IMR-90 (cell line): ENCODE measurements at regions not wholly inside any gene's neighbourhood (a gene's known extent, or its start where the extent isn't known, plus 50 kb on each side); places are given as distances from the start of the nearest gene placed in this dataset.

Experiments used
- ATAC-seq: fragments of 200-7000 bp; cut with Tn5 transposase; 2 replicates; pipeline ENCODE4 v1.9.1; 2020; ENCODE audit warnings: low read depth, mild to moderate bottlenecking, moderate library complexity
- BruUV-seq: library from RNA; stranded (reverse); fragments of 400-500 nt; replicated peaks from 2 replicates; lab custom pipeline; 2021; lab: Mats Ljungman, UMichigan
- CTCF ChIA-PET: fragments of 300-600 bp; formaldehyde crosslinking; extraction: SDS; loops from one replicate; lab custom pipeline; 2021; ENCODE audit warnings: antibody characterized with exemption; lab: Yijun Ruan, JAX
- POLR2A ChIA-PET: fragments of 300-600 bp; sonication (Branson Sonifier 250); formaldehyde crosslinking; loops from one replicate; lab custom pipeline; 2022; ENCODE audit warnings: antibody characterized with exemption; ENCODE audit not compliant: unreplicated experiment; lab: Charles Lee
- DNase-seq: peaks from one replicate; pipeline ENCODE4 v3.0.0; 2013
- H2AFZ ChIP-seq: replicated peaks from 2 replicates; pipeline ENCODE3; 2013; ENCODE audit warnings: low read length, mild to moderate bottlenecking; ENCODE audit not compliant: poor library complexity
- H2AK5ac ChIP-seq: 2 replicates; pipeline ENCODE4 v1.6.1; 2013; ENCODE audit warnings: low read depth, low read length, inconsistent platforms
- H2AK9ac ChIP-seq: replicated peaks from 2 replicates; pipeline ENCODE3; 2013; ENCODE audit warnings: mild to moderate bottlenecking, low read depth, low read length, moderate library complexity; ENCODE audit not compliant: poor library complexity
- H2BK120ac ChIP-seq: 2 replicates; pipeline ENCODE4 v1.6.1; 2013; ENCODE audit warnings: low read depth, low read length, inconsistent platforms
- H2BK15ac ChIP-seq: 3 replicates; pipeline ENCODE4 v1.6.1; 2013; ENCODE audit warnings: low read depth, low read length, inconsistent platforms
- H2BK20ac ChIP-seq: 2 replicates; pipeline ENCODE4 v1.6.1; 2013; ENCODE audit warnings: low read depth, mild to moderate bottlenecking, inconsistent platforms, low read length, moderate library complexity
- H2BK5ac ChIP-seq: 2 replicates; pipeline ENCODE4 v1.6.1; 2013; ENCODE audit warnings: mild to moderate bottlenecking, low read depth, low read length, inconsistent platforms; ENCODE audit not compliant: poor library complexity, severe bottlenecking
- H3K14ac ChIP-seq: replicated peaks from 2 replicates; pipeline ENCODE4 v1.6.1; 2013; ENCODE audit warnings: low read depth, low read length, inconsistent platforms
- H3K18ac ChIP-seq: 2 replicates; pipeline ENCODE4 v1.6.1; 2013; ENCODE audit warnings: low read depth, low read length, control low read depth
- H3K23ac ChIP-seq: 2 replicates; pipeline ENCODE4 v1.6.1; 2013; ENCODE audit warnings: low read depth, low read length, inconsistent platforms
- H3K27ac ChIP-seq: 2 replicates; pipeline ENCODE4 v1.5.1; 2013; ENCODE audit warnings: mild to moderate bottlenecking, control low read depth, low read length; ENCODE audit not compliant: insufficient read depth
- H3K27me3 ChIP-seq: 2 replicates; pipeline ENCODE4 v1.6.1; 2013; ENCODE audit warnings: low read length; ENCODE audit not compliant: control insufficient read depth, insufficient read depth
- H3K36me3 ChIP-seq: 2 replicates; pipeline ENCODE4 v1.6.1; 2013; ENCODE audit warnings: low read length, mixed read lengths; ENCODE audit not compliant: control insufficient read depth, insufficient read depth
- H3K4ac ChIP-seq: 2 replicates; pipeline ENCODE4 v1.6.1; 2013; ENCODE audit warnings: low read depth, low read length, inconsistent platforms
- H3K4me1 ChIP-seq: 2 replicates; pipeline ENCODE4 v1.6.1; 2013; ENCODE audit warnings: low read length, mixed read lengths; ENCODE audit not compliant: control insufficient read depth, insufficient read depth
- H3K4me2 ChIP-seq: 2 replicates; pipeline ENCODE4 v1.6.1; 2013; ENCODE audit warnings: low read depth, mild to moderate bottlenecking, control low read depth, low read length, moderate library complexity
- H3K4me3 ChIP-seq: 2 replicates; pipeline ENCODE4 v1.5.1; 2013; ENCODE audit warnings: low read depth, mild to moderate bottlenecking, control low read depth, low read length, moderate library complexity; ENCODE audit not compliant: insufficient read depth
- H3K56ac ChIP-seq: 2 replicates; pipeline ENCODE4 v1.6.1; 2013; ENCODE audit warnings: low read length, inconsistent platforms; ENCODE audit not compliant: insufficient read depth; ENCODE audit errors: extremely low read depth
- H3K79me1 ChIP-seq, 2 experiments: 2 replicates each; pipeline ENCODE4 v1.6.1; 2013; ENCODE audit warnings: low read length in 2 of 2, inconsistent platforms in 1 of 2, low read depth in 1 of 2
- H3K9ac ChIP-seq: 2 replicates; pipeline ENCODE4 v1.6.1; 2013; ENCODE audit warnings: low read depth, low read length, control low read depth
- H3K9me1 ChIP-seq: 2 replicates; pipeline ENCODE4 v1.6.1; 2013; ENCODE audit warnings: low read length, inconsistent platforms; ENCODE audit not compliant: insufficient read depth
- H3K9me3 ChIP-seq: 2 replicates; pipeline ENCODE4 v1.6.1; 2013; ENCODE audit warnings: low read length; ENCODE audit not compliant: control insufficient read depth, insufficient read depth
- H4K20me1 ChIP-seq: 2 replicates; pipeline ENCODE4 v1.6.1; 2013; ENCODE audit warnings: low read length, inconsistent platforms; ENCODE audit not compliant: insufficient read depth
- H4K5ac ChIP-seq: 2 replicates; pipeline ENCODE4 v1.6.1; 2013; ENCODE audit warnings: mild to moderate bottlenecking, low read depth, low read length, control low read depth
- H4K8ac ChIP-seq, 2 experiments: 2 replicates each; pipeline ENCODE4 v1.6.1; 2013; ENCODE audit warnings: low read depth in 2 of 2, low read length in 2 of 2, control low read depth in 1 of 2, inconsistent platforms in 1 of 2
- H4K91ac ChIP-seq: 2 replicates; pipeline ENCODE4 v1.6.1; 2013; ENCODE audit warnings: low read depth, low read length, inconsistent platforms; ENCODE audit not compliant: insufficient read depth
- BHLHE40 ChIP-seq: fragments of 150-350 bp; IDR thresholded peaks from 2 replicates; pipeline ENCODE4 v1.6.1; 2016; ENCODE audit warnings: mild to moderate bottlenecking, low read depth, low read length
- CEBPB ChIP-seq: IDR thresholded peaks from 2 replicates; pipeline ENCODE4 v1.6.1; 2012; ENCODE audit warnings: low read depth, low read length, improper control_type of control experiment
- CHD1 ChIP-seq: IDR thresholded peaks from 2 replicates; pipeline ENCODE4 v1.6.1; 2012; ENCODE audit warnings: low read depth, low read length, improper control_type of control experiment
- FOS ChIP-seq: fragments of 150-350 bp; IDR thresholded peaks from 2 replicates; pipeline ENCODE4 v1.6.1; 2016; ENCODE audit warnings: low read depth, low read length
- MAFK ChIP-seq: IDR thresholded peaks from 2 replicates; pipeline ENCODE4 v1.6.1; 2012; ENCODE audit warnings: low read depth, low read length, improper control_type of control experiment
- MAZ ChIP-seq: IDR thresholded peaks from 2 replicates; pipeline ENCODE4 v1.6.1; 2012; ENCODE audit warnings: low read depth, mild to moderate bottlenecking, low read length, improper control_type of control experiment, moderate library complexity, borderline replicate concordance
- MXI1 ChIP-seq: IDR thresholded peaks from 2 replicates; pipeline ENCODE4 v1.6.1; 2012; ENCODE audit warnings: low read depth, mild to moderate bottlenecking, low read length, moderate library complexity, borderline replicate concordance
- NFE2L2 ChIP-seq: fragments of 150-350 bp; IDR thresholded peaks from 2 replicates; pipeline ENCODE4 v1.6.1; 2016; ENCODE audit warnings: low read depth, mild to moderate bottlenecking, low read length
- POLR2A ChIP-seq: IDR thresholded peaks from 2 replicates; pipeline ENCODE4 v1.6.1; 2012; ENCODE audit warnings: mild to moderate bottlenecking, low read depth, low read length
- RAD21 ChIP-seq: IDR thresholded peaks from 2 replicates; pipeline ENCODE4 v1.6.1; 2012; ENCODE audit warnings: low read length, improper control_type of control experiment
- RCOR1 ChIP-seq: IDR thresholded peaks from 2 replicates; pipeline ENCODE4 v1.6.1; 2012; ENCODE audit warnings: mild to moderate bottlenecking, low read length, improper control_type of control experiment; ENCODE audit not compliant: insufficient replicate concordance
- RFX5 ChIP-seq: IDR thresholded peaks from 2 replicates; pipeline ENCODE4 v1.8.0; 2012; ENCODE audit warnings: low read depth, mild to moderate bottlenecking, low read length, moderate library complexity
- SMC3 ChIP-seq: fragments of 150-350 bp; IDR thresholded peaks from 2 replicates; pipeline ENCODE4 v1.6.1; 2016; ENCODE audit warnings: low read depth, mild to moderate bottlenecking, antibody characterized with exemption, low read length, moderate library complexity
- WGBS, 2 experiments: methylation state at CpG; one replicate each; pipeline versions ENCODE4 v1.1.5 to v1.1.7; 2013; ENCODE audit warnings: missing lambda C conversion rate in 2 of 2; ENCODE audit not compliant: insufficient read length in 1 of 2; ENCODE audit errors: extremely low coverage in 2 of 2; 5-methylcytosine and 5-hydroxymethylcytosine counted together
- dilution Hi-C: fragments of 300-500 bp; cut with HindIII; formaldehyde crosslinking; loops from one replicate; pipeline ENCODE4 v1.14.3; 2018; ENCODE audit warnings: low sequenced_read_pairs; ENCODE audit not compliant: unreplicated experiment
- in situ Hi-C: fragments of 300-500 bp; cut with MboI; formaldehyde crosslinking; loops from 3 replicates; pipeline ENCODE4 v1.14.3; 2019; ENCODE audit warnings: low sequenced_read_pairs, inconsistent platforms, mixed read lengths
- intact Hi-C: fragments of 100-400 bp; cut with micrococcal nuclease; formaldehyde crosslinking; loops from 2 replicates; pipeline ENCODE4 v1.10.0; 2022
- TF ChIP-seq, protein P1 (sequence below): fragments of 150-350 bp; IDR thresholded peaks from 2 replicates; pipeline ENCODE4 v1.6.1; 2017; ENCODE audit warnings: mild to moderate bottlenecking, antibody characterized with exemption, low read length, low read depth
- TF ChIP-seq, protein P2 (sequence below): conservative IDR thresholded peaks from 2 replicates; pipeline ENCODE4 v1.5.1; 2012; ENCODE audit warnings: mild to moderate bottlenecking, low read depth, low read length, improper control_type of control experiment
- TF ChIP-seq, protein P3 (sequence below): fragments of 150-350 bp; IDR thresholded peaks from 2 replicates; pipeline ENCODE4 v1.6.1; 2016; ENCODE audit warnings: low read depth, mild to moderate bottlenecking, low read length, moderate library complexity, borderline replicate concordance

DNA sequence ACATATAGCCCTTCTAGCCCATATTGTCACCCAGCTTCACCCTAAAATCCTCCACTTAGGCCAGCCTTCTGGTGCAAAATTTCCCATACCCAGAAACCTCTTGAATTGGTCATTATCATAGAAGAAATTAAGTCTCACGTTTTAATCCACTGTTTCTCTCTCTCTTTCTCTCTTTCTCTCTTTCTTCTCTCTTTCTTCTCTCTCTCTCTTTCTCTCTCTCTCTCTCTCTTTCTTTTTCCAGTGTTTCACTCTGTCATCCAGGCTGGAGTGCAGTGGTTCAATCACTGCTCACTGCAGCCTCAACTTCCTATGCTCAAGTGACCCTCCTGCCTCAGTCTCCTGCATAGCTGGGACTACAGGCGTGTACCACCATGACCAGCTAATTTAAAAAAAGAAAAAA lies 363.4 kb downstream of the TMEM167A start:
- DNase-seq = no peak
- dilution Hi-C loops = no loop called here
- no peak overlapping the region for H2BK5ac ChIP-seq
- no peak overlapping the region for H3K4ac ChIP-seq
- no peak overlapping the region for H3K27ac ChIP-seq
- ATAC-seq = no peak
- H3K4me1 ChIP-seq = no peaks in the 10 kb centered on the region
- no peak overlapping the region for H3K4me3 ChIP-seq
- no peaks in the 10 kb centered on the region for H3K79me1 ChIP-seq
- POLR2A ChIA-PET = no interaction called here
- BruUV-seq = no TSS peak
- H2AFZ ChIP-seq = no peak overlapping the region
- no peak overlapping the region for H3K4me2 ChIP-seq
- H2BK120ac ChIP-seq = no peak overlapping the region
- H3K9ac ChIP-seq = no peak overlapping the region
- no peak for TF ChIP-seq RAD21
- TF ChIP-seq NFE2L2 = no peak
- TF ChIP-seq MAZ = no peak
- no peak for TF ChIP-seq RCOR1
- TF ChIP-seq, protein P1, sequence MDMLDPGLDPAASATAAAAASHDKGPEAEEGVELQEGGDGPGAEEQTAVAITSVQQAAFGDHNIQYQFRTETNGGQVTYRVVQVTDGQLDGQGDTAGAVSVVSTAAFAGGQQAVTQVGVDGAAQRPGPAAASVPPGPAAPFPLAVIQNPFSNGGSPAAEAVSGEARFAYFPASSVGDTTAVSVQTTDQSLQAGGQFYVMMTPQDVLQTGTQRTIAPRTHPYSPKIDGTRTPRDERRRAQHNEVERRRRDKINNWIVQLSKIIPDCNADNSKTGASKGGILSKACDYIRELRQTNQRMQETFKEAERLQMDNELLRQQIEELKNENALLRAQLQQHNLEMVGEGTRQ = no peak
- TF ChIP-seq BHLHE40 = no peak
- TF ChIP-seq RFX5 = no peak
- no peak for TF ChIP-seq POLR2A
- TF ChIP-seq CEBPB = no peak
- no peak for TF ChIP-seq FOS
- TF ChIP-seq, protein P2, sequence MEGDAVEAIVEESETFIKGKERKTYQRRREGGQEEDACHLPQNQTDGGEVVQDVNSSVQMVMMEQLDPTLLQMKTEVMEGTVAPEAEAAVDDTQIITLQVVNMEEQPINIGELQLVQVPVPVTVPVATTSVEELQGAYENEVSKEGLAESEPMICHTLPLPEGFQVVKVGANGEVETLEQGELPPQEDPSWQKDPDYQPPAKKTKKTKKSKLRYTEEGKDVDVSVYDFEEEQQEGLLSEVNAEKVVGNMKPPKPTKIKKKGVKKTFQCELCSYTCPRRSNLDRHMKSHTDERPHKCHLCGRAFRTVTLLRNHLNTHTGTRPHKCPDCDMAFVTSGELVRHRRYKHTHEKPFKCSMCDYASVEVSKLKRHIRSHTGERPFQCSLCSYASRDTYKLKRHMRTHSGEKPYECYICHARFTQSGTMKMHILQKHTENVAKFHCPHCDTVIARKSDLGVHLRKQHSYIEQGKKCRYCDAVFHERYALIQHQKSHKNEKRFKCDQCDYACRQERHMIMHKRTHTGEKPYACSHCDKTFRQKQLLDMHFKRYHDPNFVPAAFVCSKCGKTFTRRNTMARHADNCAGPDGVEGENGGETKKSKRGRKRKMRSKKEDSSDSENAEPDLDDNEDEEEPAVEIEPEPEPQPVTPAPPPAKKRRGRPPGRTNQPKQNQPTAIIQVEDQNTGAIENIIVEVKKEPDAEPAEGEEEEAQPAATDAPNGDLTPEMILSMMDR = no peak
- no peak for TF ChIP-seq SMC3
- TF ChIP-seq, protein P3, sequence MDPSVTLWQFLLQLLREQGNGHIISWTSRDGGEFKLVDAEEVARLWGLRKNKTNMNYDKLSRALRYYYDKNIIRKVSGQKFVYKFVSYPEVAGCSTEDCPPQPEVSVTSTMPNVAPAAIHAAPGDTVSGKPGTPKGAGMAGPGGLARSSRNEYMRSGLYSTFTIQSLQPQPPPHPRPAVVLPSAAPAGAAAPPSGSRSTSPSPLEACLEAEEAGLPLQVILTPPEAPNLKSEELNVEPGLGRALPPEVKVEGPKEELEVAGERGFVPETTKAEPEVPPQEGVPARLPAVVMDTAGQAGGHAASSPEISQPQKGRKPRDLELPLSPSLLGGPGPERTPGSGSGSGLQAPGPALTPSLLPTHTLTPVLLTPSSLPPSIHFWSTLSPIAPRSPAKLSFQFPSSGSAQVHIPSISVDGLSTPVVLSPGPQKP = no peak
- TF ChIP-seq CHD1 = no peak
- no peak for TF ChIP-seq MAFK
- no peak for TF ChIP-seq MXI1
- intact Hi-C loops = no loop called here
- no peak overlapping the region for H3K23ac ChIP-seq
- in situ Hi-C loops = no loop called here
- no peak overlapping the region for H4K91ac ChIP-seq
- no peak overlapping the region for H4K8ac ChIP-seq
- no peak overlapping the region for H4K5ac ChIP-seq
- H2AK9ac ChIP-seq = no peak overlapping the region
- H2BK15ac ChIP-seq = no peak overlapping the region
- CTCF ChIA-PET = interaction anchor here (0.7 kb wide), 1 partner anchor 199 kb away, joined by 3 read pairs; no protein-coding TSS in a partner anchor
- no CpG with 5 or more reads among the region's 2 CpGs for WGBS, 2 experiments
- no peaks in the 10 kb centered on the region for H3K9me3 ChIP-seq
- no peaks in the 10 kb centered on the region for H4K20me1 ChIP-seq
- H3K9me1 ChIP-seq = no peaks in the 10 kb centered on the region
- H2AK5ac ChIP-seq = no peak overlapping the region
- H3K36me3 ChIP-seq = no peaks in the 10 kb centered on the region
- H3K14ac ChIP-seq = no peak overlapping the region
- H3K18ac ChIP-seq = no peak overlapping the region
- H2BK20ac ChIP-seq = no peak overlapping the region
- H3K56ac ChIP-seq = no peak overlapping the region
- no peaks in the 10 kb centered on the region; the same call in 1 of the 2 replicates for H3K27me3 ChIP-seq
